ENCODE measurements at regions not wholly inside any gene's neighbourhood (a gene's known extent, or its start where the extent isn't known, plus 50 kb on each side); places are given as distances from the start of the nearest gene placed in this dataset.

DNA sequence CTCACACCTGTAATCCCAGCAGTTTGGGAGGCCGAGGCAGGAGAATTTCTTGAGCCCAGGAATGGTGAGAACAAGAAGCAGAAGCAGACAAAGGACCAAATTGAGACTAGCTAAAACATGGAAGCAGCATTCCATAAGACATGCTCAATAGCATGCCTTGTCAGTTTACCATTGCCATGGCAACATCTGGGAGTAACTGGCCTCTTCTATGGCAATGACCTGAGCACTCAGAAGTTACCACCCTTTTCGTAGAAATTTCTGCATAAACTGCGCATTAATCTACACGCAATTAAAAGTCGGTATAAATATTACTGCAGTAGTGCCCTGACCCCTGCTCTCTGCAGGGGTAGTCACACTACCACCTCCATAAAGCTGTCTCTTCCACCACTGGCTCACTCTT is 390.2 kb upstream of the USP9Y start:
- no peak for TF ChIP-seq EZH2 (IDR thresholded peaks at IDR 0.05; ENCODE audit: insufficient read depth, poor library complexity, severe bottlenecking)
- no peak for TF ChIP-seq EZH2phosphoT487 (IDR thresholded peaks at IDR 0.05; ENCODE audit: insufficient read depth, low read depth)

Data from GM23248 (cell line).